K562 (cell line): ENCODE measurements at regions not wholly inside any gene's neighbourhood (a gene's known extent, or its start where the extent isn't known, plus 50 kb on each side); places are given as distances from the start of the nearest gene placed in this dataset.

Source experiments
- ATAC-seq: fragments of 200-7000 bp; cut with Tn5 transposase; 3 replicates; pipeline ENCODE4 v1.9.1; 2020; ENCODE audit warnings: moderate library complexity
- BruUV-seq: library from RNA; stranded (reverse); fragments of 400-500 nt; replicated peaks from 2 replicates; lab custom pipeline; 2021; lab: Mats Ljungman, UMichigan
- CTCF ChIA-PET: fragments of 300-600 bp; formaldehyde crosslinking; extraction: SDS; loops from one replicate; lab custom pipeline; 2021; ENCODE audit warnings: low intra/inter-chr PET ratio; lab: Yijun Ruan, JAX
- POLR2A ChIA-PET: fragments of 300-600, 350-650 bp; sonication (Branson Sonifier 250); formaldehyde crosslinking; extraction: SDS; loops from one replicate; lab custom pipeline; 2021; ENCODE audit warnings: antibody characterized with exemption, inconsistent platforms; lab: Yijun Ruan, JAX
- DNase-seq, 4 experiments: peaks; one replicate each; pipeline versions ENCODE4 v3.0.0 to v3.0.0-alpha.2; 2011 to 2018; ENCODE audit warnings: low spot score in 3 of 4, mixed read lengths in 3 of 4; ENCODE audit errors: extremely low read depth in 1 of 4
- FAIRE-seq: peaks from 2 replicates; lab custom pipeline; 2011; peaks lifted over from hg19 to GRCh38; lab: Jason Lieb, UNC
- H2AFZ ChIP-seq: 2 replicates; pipeline ENCODE4 v1.6.0; 2011; ENCODE audit warnings: low read depth, low read length, control low read depth, inconsistent platforms
- H3K27ac ChIP-seq: fragments of 200-600 bp; 3 replicates; pipeline ENCODE4 v1.8.0; 2011; ENCODE audit warnings: low read depth, mild to moderate bottlenecking, control low read depth, inconsistent platforms, low read length, moderate library complexity, mixed read lengths; ENCODE audit errors: extremely low read depth
- H3K27me3 ChIP-seq, 2 experiments: fragments of 300-600 bp in 1 of 2; 2 replicates in 1 of 2; 3 replicates in 1 of 2; pipeline versions ENCODE4 v1.6.0 to v1.8.0; 2011; ENCODE audit warnings: inconsistent platforms in 2 of 2, low read length in 2 of 2, mild to moderate bottlenecking in 1 of 2, mixed read lengths in 1 of 2, moderate library complexity in 1 of 2; ENCODE audit not compliant: control insufficient read depth in 2 of 2, insufficient read depth in 2 of 2
- H3K36me3 ChIP-seq: fragments of 300-600 bp; 3 replicates; pipeline ENCODE4 v1.8.0; 2011; ENCODE audit warnings: mild to moderate bottlenecking, low read length, inconsistent platforms; ENCODE audit not compliant: control insufficient read depth, insufficient read depth
- H3K4me1 ChIP-seq, 2 experiments: fragments of 200-600 bp in 1 of 2; replicated peaks in 1 of 2; 2 replicates in 1 of 2; 3 replicates in 1 of 2; pipeline versions ENCODE4 v1.5.1 to v1.8.0; 2011; ENCODE audit warnings: inconsistent platforms in 2 of 2, low read length in 2 of 2, mild to moderate bottlenecking in 1 of 2, mixed read lengths in 1 of 2, moderate library complexity in 1 of 2; ENCODE audit not compliant: control insufficient read depth in 2 of 2, insufficient read depth in 2 of 2
- H3K4me2 ChIP-seq: 2 replicates; pipeline ENCODE4 v1.6.1; 2011; ENCODE audit warnings: low read length, control low read depth, inconsistent platforms, mixed read lengths; ENCODE audit not compliant: insufficient read depth
- H3K4me3 ChIP-seq: fragments of 200-600 bp; sonication (generic), shearing (Covaris generic); 2 replicates; pipeline ENCODE4 v1.5.1; 2016; ENCODE audit warnings: control low read depth, inconsistent platforms
- H3K79me2 ChIP-seq: fragments of 200-600 bp; 3 replicates; pipeline ENCODE4 v1.8.0; 2011; ENCODE audit warnings: low read length, inconsistent platforms; ENCODE audit not compliant: control insufficient read depth, insufficient read depth
- H3K9ac ChIP-seq, 2 experiments: 2 replicates each; pipeline versions ENCODE4 v1.6.0 to v1.6.1; 2011; ENCODE audit warnings: low read depth in 2 of 2, low read length in 2 of 2, control low read depth in 1 of 2, inconsistent platforms in 1 of 2, mild to moderate bottlenecking in 1 of 2, mixed read lengths in 1 of 2; ENCODE audit not compliant: insufficient read depth in 1 of 2
- H3K9me1 ChIP-seq: one replicate; pipeline ENCODE4 v1.6.0; 2011; ENCODE audit warnings: inconsistent platforms, mild to moderate bottlenecking, low read length, moderate library complexity; ENCODE audit not compliant: control insufficient read depth, insufficient read depth
- H3K9me3 ChIP-seq: replicated peaks from 2 replicates; pipeline ENCODE4 v1.5.1; 2011; ENCODE audit warnings: low read depth, low read length, inconsistent platforms; ENCODE audit not compliant: control insufficient read depth, insufficient read depth
- H4K20me1 ChIP-seq: replicated peaks from 2 replicates; pipeline ENCODE4 v1.6.1; 2011; ENCODE audit warnings: low read length, inconsistent platforms, mixed read lengths; ENCODE audit not compliant: control insufficient read depth, insufficient read depth
- GATAD2A ChIP-seq: fragments of 450-650 bp; IDR thresholded peaks from 2 replicates; pipeline ENCODE4 v1.6.1; 2017
- HDGF ChIP-seq: fragments of 450-650 bp; IDR thresholded peaks from 2 replicates; pipeline ENCODE4 v1.6.1; 2016
- LEF1 ChIP-seq: fragments of 450-650 bp; IDR thresholded peaks from 2 replicates; pipeline ENCODE4 v1.6.1; 2016; ENCODE audit warnings: mild to moderate bottlenecking
- POLR2B ChIP-seq: fragments of 450-650 bp; IDR thresholded peaks from 2 replicates; pipeline ENCODE4 v1.6.1; 2018; ENCODE audit warnings: low read depth; ENCODE audit not compliant: partially characterized antibody
- RNF2 ChIP-seq: sonication (generic); IDR thresholded peaks from 2 replicates; pipeline ENCODE4 v1.6.1; 2016
- SETDB1 ChIP-seq: IDR thresholded peaks from one replicate; pipeline ENCODE4 v1.6.1; 2012; ENCODE audit warnings: low read length, control low read depth, inconsistent platforms
- TFE3 ChIP-seq: fragments of 450-650 bp; formaldehyde crosslinking; IDR thresholded peaks from 2 replicates; pipeline ENCODE4 v1.4.0; 2020; ENCODE audit warnings: mild to moderate bottlenecking, mixed read lengths
- TRIM24 ChIP-seq, 2 experiments: fragments of 450-650 bp; IDR thresholded peaks; 2 replicates each; pipeline ENCODE4 v1.6.1; 2016
- ZBED1 ChIP-seq: IDR thresholded peaks from 2 replicates; pipeline ENCODE4 v1.6.1; 2014
- ZFP36 ChIP-seq: fragments of 150-350 bp; IDR thresholded peaks from 2 replicates; pipeline ENCODE4 v1.6.1; 2018; ENCODE audit warnings: low read length, low read depth; ENCODE audit not compliant: partially characterized antibody
- ZNF124 ChIP-seq: sonication (generic); formaldehyde crosslinking; IDR thresholded peaks from 2 replicates; pipeline ENCODE4 v1.8.1; 2022; ENCODE audit warnings: missing genetic modification reagents
- ZNF274 ChIP-seq: IDR thresholded peaks from 2 replicates; pipeline ENCODE4 v1.6.1; 2011; ENCODE audit warnings: low read depth, mild to moderate bottlenecking, low read length, moderate library complexity, borderline replicate concordance
- in situ Hi-C: fragments of 300-500 bp; cut with MboI; formaldehyde crosslinking; loops from 4 replicates; pipeline ENCODE4 v1.15.0; 2018; ENCODE audit warnings: inconsistent platforms, mixed read lengths
- intact Hi-C: fragments of 100-400 bp; cut with micrococcal nuclease; formaldehyde crosslinking; loops from 2 replicates; pipeline ENCODE4 v1.14.2; 2022
- TF ChIP-seq, protein P1 (sequence below): fragments of 450-650 bp; IDR thresholded peaks from 2 replicates; pipeline ENCODE4 v1.6.1; 2018; ENCODE audit warnings: mild to moderate bottlenecking, low read depth; ENCODE audit not compliant: partially characterized antibody
- TF ChIP-seq, protein P2 (sequence below): sonication (generic); formaldehyde crosslinking; IDR thresholded peaks from 2 replicates; pipeline ENCODE4 v1.8.0; 2023; ENCODE audit warnings: missing genetic modification reagents, mild to moderate bottlenecking, borderline replicate concordance
- TF ChIP-seq, protein P3 (sequence below), 2 experiments: fragments of 250-450 bp in 1 of 2; fragments of 450-650 bp in 1 of 2; sonication (Bioruptor Pico) in 1 of 2; IDR thresholded peaks; 2 replicates each; pipeline versions ENCODE4 v1.6.1 to v1.8.0; 2016 to 2021; ENCODE audit warnings: mild to moderate bottlenecking in 2 of 2, moderate library complexity in 2 of 2, missing compliant biosample characterization in 1 of 2, missing genetic modification characterization in 1 of 2

- TF ChIP-seq, protein P1, sequence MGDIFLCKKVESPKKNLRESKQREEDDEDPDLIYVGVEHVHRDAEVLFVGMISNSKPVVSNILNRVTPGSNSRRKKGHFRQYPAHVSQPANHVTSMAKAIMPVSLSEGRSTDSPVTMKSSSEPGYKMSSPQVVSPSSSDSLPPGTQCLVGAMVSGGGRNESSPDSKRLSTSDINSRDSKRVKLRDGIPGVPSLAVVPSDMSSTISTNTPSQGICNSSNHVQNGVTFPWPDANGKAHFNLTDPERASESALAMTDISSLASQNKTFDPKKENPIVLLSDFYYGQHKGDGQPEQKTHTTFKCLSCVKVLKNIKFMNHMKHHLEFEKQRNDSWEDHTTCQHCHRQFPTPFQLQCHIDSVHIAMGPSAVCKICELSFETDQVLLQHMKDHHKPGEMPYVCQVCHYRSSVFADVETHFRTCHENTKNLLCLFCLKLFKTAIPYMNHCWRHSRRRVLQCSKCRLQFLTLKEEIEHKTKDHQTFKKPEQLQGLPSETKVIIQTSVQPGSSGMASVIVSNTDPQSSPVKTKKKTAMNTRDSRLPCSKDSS: no peak
- TF ChIP-seq, protein P2, sequence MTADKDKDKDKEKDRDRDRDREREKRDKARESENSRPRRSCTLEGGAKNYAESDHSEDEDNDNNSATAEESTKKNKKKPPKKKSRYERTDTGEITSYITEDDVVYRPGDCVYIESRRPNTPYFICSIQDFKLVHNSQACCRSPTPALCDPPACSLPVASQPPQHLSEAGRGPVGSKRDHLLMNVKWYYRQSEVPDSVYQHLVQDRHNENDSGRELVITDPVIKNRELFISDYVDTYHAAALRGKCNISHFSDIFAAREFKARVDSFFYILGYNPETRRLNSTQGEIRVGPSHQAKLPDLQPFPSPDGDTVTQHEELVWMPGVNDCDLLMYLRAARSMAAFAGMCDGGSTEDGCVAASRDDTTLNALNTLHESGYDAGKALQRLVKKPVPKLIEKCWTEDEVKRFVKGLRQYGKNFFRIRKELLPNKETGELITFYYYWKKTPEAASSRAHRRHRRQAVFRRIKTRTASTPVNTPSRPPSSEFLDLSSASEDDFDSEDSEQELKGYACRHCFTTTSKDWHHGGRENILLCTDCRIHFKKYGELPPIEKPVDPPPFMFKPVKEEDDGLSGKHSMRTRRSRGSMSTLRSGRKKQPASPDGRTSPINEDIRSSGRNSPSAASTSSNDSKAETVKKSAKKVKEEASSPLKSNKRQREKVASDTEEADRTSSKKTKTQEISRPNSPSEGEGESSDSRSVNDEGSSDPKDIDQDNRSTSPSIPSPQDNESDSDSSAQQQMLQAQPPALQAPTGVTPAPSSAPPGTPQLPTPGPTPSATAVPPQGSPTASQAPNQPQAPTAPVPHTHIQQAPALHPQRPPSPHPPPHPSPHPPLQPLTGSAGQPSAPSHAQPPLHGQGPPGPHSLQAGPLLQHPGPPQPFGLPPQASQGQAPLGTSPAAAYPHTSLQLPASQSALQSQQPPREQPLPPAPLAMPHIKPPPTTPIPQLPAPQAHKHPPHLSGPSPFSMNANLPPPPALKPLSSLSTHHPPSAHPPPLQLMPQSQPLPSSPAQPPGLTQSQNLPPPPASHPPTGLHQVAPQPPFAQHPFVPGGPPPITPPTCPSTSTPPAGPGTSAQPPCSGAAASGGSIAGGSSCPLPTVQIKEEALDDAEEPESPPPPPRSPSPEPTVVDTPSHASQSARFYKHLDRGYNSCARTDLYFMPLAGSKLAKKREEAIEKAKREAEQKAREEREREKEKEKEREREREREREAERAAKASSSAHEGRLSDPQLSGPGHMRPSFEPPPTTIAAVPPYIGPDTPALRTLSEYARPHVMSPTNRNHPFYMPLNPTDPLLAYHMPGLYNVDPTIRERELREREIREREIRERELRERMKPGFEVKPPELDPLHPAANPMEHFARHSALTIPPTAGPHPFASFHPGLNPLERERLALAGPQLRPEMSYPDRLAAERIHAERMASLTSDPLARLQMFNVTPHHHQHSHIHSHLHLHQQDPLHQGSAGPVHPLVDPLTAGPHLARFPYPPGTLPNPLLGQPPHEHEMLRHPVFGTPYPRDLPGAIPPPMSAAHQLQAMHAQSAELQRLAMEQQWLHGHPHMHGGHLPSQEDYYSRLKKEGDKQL (CRISPR knock-in tag): no peak
- TF ChIP-seq ZBED1 (no peak), POLR2B (no peak)
Measured at GRCh38 chr10:106183041-106183440, 981.5 kb downstream of the SORCS1 start (continued).

DNA sequence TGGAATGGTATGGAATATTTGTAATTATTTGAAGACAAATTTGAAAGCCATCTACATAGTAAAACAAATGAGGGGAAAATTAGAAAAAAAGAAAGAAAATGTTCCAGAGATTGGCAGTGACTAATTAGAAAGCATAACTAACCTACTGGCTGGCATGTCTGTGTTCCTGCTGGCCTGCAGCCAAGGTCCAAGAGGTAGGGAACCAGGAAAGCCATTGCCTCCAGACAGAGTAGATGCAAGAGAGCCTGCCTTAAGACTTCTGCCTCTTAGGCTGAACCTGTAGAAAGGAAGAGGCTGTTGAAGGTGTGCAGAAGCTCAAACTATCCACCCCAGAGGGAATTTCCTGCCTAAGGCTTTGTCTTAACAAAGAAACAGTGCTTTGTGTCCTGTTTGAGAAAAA lies 982.0 kb downstream of the SORCS1 start:
- no peak overlapping the region for H2AFZ ChIP-seq
- BruUV-seq: no TSS peak
- DNase-seq (no peak), ATAC-seq (no peak), FAIRE-seq (no peak)
- no peaks in the 10 kb centered on the region for H3K36me3 ChIP-seq
- H3K4me2 ChIP-seq: no peak overlapping the region
- no peak overlapping the region for H3K4me3 ChIP-seq
- in situ Hi-C loops: no loop called here
- intact Hi-C loops: no loop called here
- no peaks in the 10 kb centered on the region for H3K9me3 ChIP-seq
- no peaks in the 10 kb centered on the region for H3K9me1 ChIP-seq
- CTCF ChIA-PET: no interaction called here
- no peak overlapping the region for H3K27ac ChIP-seq
- no peaks in the 10 kb centered on the region for H3K27me3 ChIP-seq
- no peaks in the 10 kb centered on the region for H4K20me1 ChIP-seq
- H3K9ac ChIP-seq: no peak overlapping the region
- H3K4me1 ChIP-seq: no peaks in the 10 kb centered on the region
- H3K79me2 ChIP-seq: no peaks in the 10 kb centered on the region
- POLR2A ChIA-PET: no interaction called here
- TF ChIP-seq TFE3 (CRISPR knock-in tag) (no peak), GATAD2A (no peak), ZNF274 (no peak), LEF1 (no peak), RNF2 (no peak), ZNF124 (no peak), SETDB1 (no peak), HDGF (no peak), ZFP36 (no peak), TRIM24 (IDR thresholded peaks at IDR 0.05) (no peak)
- TF ChIP-seq, protein P3, sequence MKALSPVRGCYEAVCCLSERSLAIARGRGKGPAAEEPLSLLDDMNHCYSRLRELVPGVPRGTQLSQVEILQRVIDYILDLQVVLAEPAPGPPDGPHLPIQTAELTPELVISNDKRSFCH (CRISPR knock-in tag; IDR thresholded peaks at IDR 0.05): no peak
- TF ChIP-seq, protein P3 (tag; IDR thresholded peaks at IDR 0.05): no peak
